ENCODE measurements at regions not wholly inside any gene's neighbourhood (a gene's known extent, or its start where the extent isn't known, plus 50 kb on each side); places are given as distances from the start of the nearest gene placed in this dataset.

- peak; percentile 70 for ATAC-seq
- H3K27me3 ChIP-seq (ENCODE audit: insufficient read depth), result no peaks in the 10 kb centered on the region
- H3K4me1 ChIP-seq (ENCODE audit: insufficient read depth), result no peaks in the 10 kb centered on the region; the same call in 1 of the 2 replicates
- no peak overlapping the region for H3K4me3 Mint-ChIP-seq
- H3K4me1 Mint-ChIP-seq, result peaks cover 11% of the 10 kb centered on the region
- no peaks in the 10 kb centered on the region for H3K36me3 ChIP-seq (ENCODE audit: insufficient read depth)
- no peaks in the 10 kb centered on the region for H3F3A ChIP-seq (replicated peaks; ENCODE audit: low read depth)
- peaks cover 1% of the 10 kb centered on the region for H3K27me3 Mint-ChIP-seq (ENCODE audit: insufficient read depth, low read depth, poor library complexity)
- no peak overlapping the region for H3K27ac Mint-ChIP-seq
- H3K79me2 ChIP-seq (replicated peaks; ENCODE audit: insufficient read depth), result no peaks in the 10 kb centered on the region
- no peaks in the 10 kb centered on the region for H4K20me1 ChIP-seq (replicated peaks; ENCODE audit: insufficient read depth)
- peaks cover 4% of the 10 kb centered on the region; the same call in 1 of the 3 replicates for H3K9me3 Mint-ChIP-seq
- no peak overlapping the region for H3K27ac ChIP-seq (ENCODE audit: low read depth)
- no peaks in the 10 kb centered on the region for H3K36me3 Mint-ChIP-seq (ENCODE audit: low read depth)
- no peaks in the 10 kb centered on the region for H3K9me2 ChIP-seq (ENCODE audit: insufficient read depth)
- H3K4me3 ChIP-seq, result no peak overlapping the region
- TF ChIP-seq EZH2 (IDR thresholded peaks at IDR 0.05; ENCODE audit: low read depth, unreplicated experiment) (no peak), CTCF (conservative IDR thresholded peaks at IDR 0.05; ENCODE audit: low read depth in 2 of 2) (no peak), POLR2AphosphoS5 (IDR thresholded peaks at IDR 0.05; ENCODE audit: low read depth) (no peak), STAT1 (IDR thresholded peaks at IDR 0.05; ENCODE audit: unreplicated experiment) (no peak), CREB1 (CRISPR knock-in tag; IDR thresholded peaks at IDR 0.05; ENCODE audit: low read depth) (no peak), EZH2phosphoT487 (IDR thresholded peaks at IDR 0.05; ENCODE audit: unreplicated experiment) (no peak), ZNF462 (CRISPR knock-in tag; IDR thresholded peaks at IDR 0.05) (no peak), ZNF114 (CRISPR knock-in tag; IDR thresholded peaks at IDR 0.05) (no peak), NANOG (IDR thresholded peaks at IDR 0.05; ENCODE audit: borderline replicate concordance) (no peak), ETS1 (IDR thresholded peaks at IDR 0.05) (no peak), JUNB (IDR thresholded peaks at IDR 0.05; ENCODE audit: unreplicated experiment) (no peak)
- H2AFZ ChIP-seq, result peak overlapping the region; percentile 61; the same call in 1 of the 2 replicates
- no peak overlapping the region for H3K4me2 ChIP-seq
- DNase-seq (ENCODE audit: low spot score), result peak; percentile 46
Measured at GRCh38 chr6:128569732-128570679, 49.6 kb upstream of the PTPRK start.

All from GM23338 (cell line).